ENCODE measurements at regions not wholly inside any gene's neighbourhood (a gene's known extent, or its start where the extent isn't known, plus 50 kb on each side); places are given as distances from the start of the nearest gene placed in this dataset.

GRCh38 chr4:134393592-134393991, 192.0 kb upstream of the PABPC4L start:
- no peak for TF ChIP-seq CTCF (IDR thresholded peaks at IDR 0.05)
- no peak for TF ChIP-seq EP300 (IDR thresholded peaks at IDR 0.05)
- no peak for TF ChIP-seq POLR2A (IDR thresholded peaks at IDR 0.05)
- no peak for TF ChIP-seq POLR2AphosphoS5 (IDR thresholded peaks at IDR 0.05)

Measured in gastroesophageal sphincter (tissue), 3 donors.